ENCODE measurements at regions not wholly inside any gene's neighbourhood (a gene's known extent, or its start where the extent isn't known, plus 50 kb on each side); places are given as distances from the start of the nearest gene placed in this dataset.

- TF ChIP-seq ZNF462 (CRISPR knock-in tag; IDR thresholded peaks at IDR 0.05) (no peak), ZNF331 (CRISPR knock-in tag; IDR thresholded peaks at IDR 0.05; ENCODE audit: low read depth) (no peak), ETS1 (IDR thresholded peaks at IDR 0.05) (no peak), EZH2 (IDR thresholded peaks at IDR 0.05; ENCODE audit: low read depth, unreplicated experiment) (no peak), NANOG (IDR thresholded peaks at IDR 0.05; ENCODE audit: borderline replicate concordance) (no peak), CTCF (conservative IDR thresholded peaks at IDR 0.05; ENCODE audit: low read depth in 2 of 2) (no peak), REST (IDR thresholded peaks at IDR 0.05; ENCODE audit: unreplicated experiment) (no peak), POLR2AphosphoS5 (IDR thresholded peaks at IDR 0.05; ENCODE audit: low read depth) (no peak)
Observed at GRCh38 chr18:10201226-10201625, 253.2 kb upstream of the APCDD1 start (continued).
